Keratinocyte (primary cell): ENCODE measurements at regions not wholly inside any gene's neighbourhood (a gene's known extent, or its start where the extent isn't known, plus 50 kb on each side); places are given as distances from the start of the nearest gene placed in this dataset.

Experiments
- DNase-seq: peaks from one replicate; pipeline ENCODE4 v3.0.0-alpha.2; 2011; ENCODE audit warnings: low read depth, missing footprints, low spot score
- FAIRE-seq: peaks from 2 replicates; lab custom pipeline; 2011; peaks lifted over from hg19 to GRCh38; lab: Jason Lieb, UNC
- H2AFZ ChIP-seq: 2 replicates; pipeline ENCODE4 v1.6.0; 2012; ENCODE audit warnings: low read length, control low read depth, inconsistent platforms; ENCODE audit not compliant: control insufficient read depth
- H3K27ac ChIP-seq: 2 replicates; pipeline ENCODE4 v1.5.1; 2011; ENCODE audit warnings: low read length; ENCODE audit not compliant: control insufficient read depth, insufficient read depth
- H3K27me3 ChIP-seq: 3 replicates; pipeline ENCODE4 v1.6.0; 2011; ENCODE audit warnings: low read length; ENCODE audit not compliant: control insufficient read depth, insufficient read depth; ENCODE audit errors: extremely low read depth
- H3K36me3 ChIP-seq, 2 experiments: 2 replicates in 1 of 2; 3 replicates in 1 of 2; pipeline ENCODE4 v1.5.1; 2011; ENCODE audit warnings: low read length in 2 of 2, mild to moderate bottlenecking in 1 of 2; ENCODE audit not compliant: control insufficient read depth in 2 of 2, insufficient read depth in 2 of 2; ENCODE audit errors: extremely low read depth in 1 of 2
- H3K4me1 ChIP-seq: 3 replicates; pipeline ENCODE4 v1.5.1; 2011; ENCODE audit warnings: low read length; ENCODE audit not compliant: control insufficient read depth, insufficient read depth; ENCODE audit errors: extremely low read depth
- H3K4me2 ChIP-seq: 3 replicates; pipeline ENCODE4 v1.6.0; 2011; ENCODE audit warnings: low read depth, low read length; ENCODE audit not compliant: control insufficient read depth, insufficient read depth; ENCODE audit errors: extremely low read depth
- H3K4me3 ChIP-seq, 3 experiments: fragments of 200-600 bp in 1 of 3; sonication (generic) in 1 of 3; 2 replicates in 2 of 3; 3 replicates in 1 of 3; pipeline ENCODE4 v1.5.1; 2011 to 2016; ENCODE audit warnings: low read length in 3 of 3, mild to moderate bottlenecking in 3 of 3, control low read depth in 2 of 3, inconsistent platforms in 1 of 3, low read depth in 1 of 3, mixed read lengths in 1 of 3, mixed run types in 1 of 3, moderate library complexity in 1 of 3; ENCODE audit not compliant: control insufficient read depth in 2 of 3, insufficient read depth in 2 of 3; ENCODE audit errors: extremely low read depth in 1 of 3
- H3K79me2 ChIP-seq: 2 replicates; pipeline ENCODE4 v1.6.0; 2012; ENCODE audit warnings: low read length; ENCODE audit not compliant: control insufficient read depth, insufficient read depth
- H3K9ac ChIP-seq: 3 replicates; pipeline ENCODE4 v1.6.0; 2011; ENCODE audit warnings: low read length; ENCODE audit not compliant: control insufficient read depth, insufficient read depth; ENCODE audit errors: extremely low read depth
- H3K9me1 ChIP-seq: 3 replicates; pipeline ENCODE4 v1.6.0; 2011; ENCODE audit warnings: low read length; ENCODE audit not compliant: control insufficient read depth, insufficient read depth; ENCODE audit errors: extremely low read depth
- H3K9me3 ChIP-seq: 2 replicates; pipeline ENCODE4 v1.5.1; 2012; ENCODE audit warnings: low read depth, low read length; ENCODE audit not compliant: control insufficient read depth
- H4K20me1 ChIP-seq: 3 replicates; pipeline ENCODE4 v1.6.0; 2011; ENCODE audit warnings: low read length; ENCODE audit not compliant: control insufficient read depth, insufficient read depth; ENCODE audit errors: extremely low read depth
- EZH2 ChIP-seq: IDR thresholded peaks from one replicate; pipeline ENCODE4 v1.6.1; 2012; ENCODE audit warnings: inconsistent platforms, mild to moderate bottlenecking, low read length, moderate library complexity
- dilution Hi-C: fragments of 300-500 bp; cut with MboI; formaldehyde crosslinking; loops from one replicate; pipeline ENCODE4 v1.7.0; 2020; ENCODE audit warnings: low sequenced_read_pairs; ENCODE audit not compliant: extremely low pct_ligation_motif_present
- TF ChIP-seq, protein P1 (sequence below), 3 experiments: IDR thresholded peaks in 1 of 3; conservative IDR thresholded peaks in 1 of 3; optimal IDR thresholded peaks in 1 of 3; 2 replicates in 2 of 3; 3 replicates in 1 of 3; pipeline versions ENCODE3 to v1.5.1; 2011; ENCODE audit warnings: low read length in 3 of 3, mild to moderate bottlenecking in 3 of 3, moderate library complexity in 2 of 3, control low read depth in 1 of 3, inconsistent platforms in 1 of 3; ENCODE audit not compliant: insufficient read depth in 2 of 3; ENCODE audit errors: extremely low read depth in 1 of 3

DNA sequence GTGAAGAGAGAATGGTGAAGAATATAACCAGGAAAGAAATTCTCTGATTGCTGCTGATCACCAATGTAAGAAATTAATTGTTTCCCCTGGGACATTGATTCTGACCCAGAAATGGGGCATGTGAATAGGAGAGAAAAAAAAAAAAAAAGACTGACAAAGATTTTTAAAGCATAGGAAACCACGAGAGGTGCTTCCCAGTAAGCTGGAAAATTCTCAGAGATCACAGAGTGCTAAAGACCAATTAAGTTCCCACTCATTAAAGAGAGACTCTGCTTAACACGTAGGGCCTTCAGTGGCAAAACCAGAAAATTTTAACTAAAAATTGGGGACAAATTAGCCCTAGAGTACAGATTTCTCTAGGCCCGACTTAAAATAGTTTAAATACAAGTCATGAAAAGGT lies 604.4 kb downstream of the ARAP2 start:
- dilution Hi-C loops: no loop called here
- Histone ChIP-seq H2AFZ (no peak overlapping the region), H4K20me1 (no peaks in the 10 kb centered on the region), H3K27ac (no peak overlapping the region), H3K9ac (no peak overlapping the region), H3K9me3 (no peaks in the 10 kb centered on the region), H3K27me3 (no peaks in the 10 kb centered on the region), H3K36me3 (no peaks in the 10 kb centered on the region), H3K4me2 (no peak overlapping the region), H3K9me1 (no peaks in the 10 kb centered on the region), H3K4me3 (no peak overlapping the region), H3K79me2 (no peaks in the 10 kb centered on the region), H3K4me1 (no peaks in the 10 kb centered on the region)
- no peak for TF ChIP-seq EZH2
- TF ChIP-seq, protein P1, sequence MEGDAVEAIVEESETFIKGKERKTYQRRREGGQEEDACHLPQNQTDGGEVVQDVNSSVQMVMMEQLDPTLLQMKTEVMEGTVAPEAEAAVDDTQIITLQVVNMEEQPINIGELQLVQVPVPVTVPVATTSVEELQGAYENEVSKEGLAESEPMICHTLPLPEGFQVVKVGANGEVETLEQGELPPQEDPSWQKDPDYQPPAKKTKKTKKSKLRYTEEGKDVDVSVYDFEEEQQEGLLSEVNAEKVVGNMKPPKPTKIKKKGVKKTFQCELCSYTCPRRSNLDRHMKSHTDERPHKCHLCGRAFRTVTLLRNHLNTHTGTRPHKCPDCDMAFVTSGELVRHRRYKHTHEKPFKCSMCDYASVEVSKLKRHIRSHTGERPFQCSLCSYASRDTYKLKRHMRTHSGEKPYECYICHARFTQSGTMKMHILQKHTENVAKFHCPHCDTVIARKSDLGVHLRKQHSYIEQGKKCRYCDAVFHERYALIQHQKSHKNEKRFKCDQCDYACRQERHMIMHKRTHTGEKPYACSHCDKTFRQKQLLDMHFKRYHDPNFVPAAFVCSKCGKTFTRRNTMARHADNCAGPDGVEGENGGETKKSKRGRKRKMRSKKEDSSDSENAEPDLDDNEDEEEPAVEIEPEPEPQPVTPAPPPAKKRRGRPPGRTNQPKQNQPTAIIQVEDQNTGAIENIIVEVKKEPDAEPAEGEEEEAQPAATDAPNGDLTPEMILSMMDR (optimal IDR thresholded peaks at IDR 0.05 in 1 of 3, IDR thresholded peaks at IDR 0.05 in 1 of 3, conservative IDR thresholded peaks at IDR 0.05 in 1 of 3; ENCODE audit: extremely low read depth in 1 of 3, insufficient read depth in 2 of 3, low read length in 3 of 3): no peak
- no peak for FAIRE-seq
- no peak for DNase-seq

DNA sequence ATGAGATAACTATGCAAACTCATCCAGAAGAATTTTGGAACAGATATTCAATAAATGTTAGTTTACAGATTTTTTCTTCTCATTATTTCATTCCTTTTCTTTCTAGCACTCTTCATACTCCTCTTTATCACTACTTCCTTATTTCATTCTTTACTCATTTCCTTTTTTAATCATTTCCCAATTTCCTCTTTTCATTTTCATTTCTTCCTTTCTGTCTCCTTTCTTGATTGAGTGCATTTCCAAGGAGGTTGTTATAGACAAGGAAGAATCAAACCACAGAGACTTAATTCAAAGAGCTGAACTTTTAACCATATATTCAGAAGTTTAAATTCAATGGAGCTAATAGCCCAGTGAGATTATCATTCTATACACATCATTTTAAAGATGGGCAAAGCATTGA lies 600.7 kb downstream of the ARAP2 start:
- Histone ChIP-seq H2AFZ (no peak overlapping the region), H3K79me2 (no peaks in the 10 kb centered on the region), H3K9me1 (no peaks in the 10 kb centered on the region), H4K20me1 (no peaks in the 10 kb centered on the region), H3K9ac (no peak overlapping the region), H3K4me1 (no peaks in the 10 kb centered on the region), H3K36me3 (no peaks in the 10 kb centered on the region), H3K9me3 (no peaks in the 10 kb centered on the region), H3K27me3 (no peaks in the 10 kb centered on the region), H3K4me3 (no peak overlapping the region), H3K27ac (no peak overlapping the region), H3K4me2 (no peak overlapping the region)
- dilution Hi-C loops: no loop called here
- DNase-seq (no peak), FAIRE-seq (no peak)
- TF ChIP-seq, protein P1 (optimal IDR thresholded peaks at IDR 0.05 in 1 of 3, IDR thresholded peaks at IDR 0.05 in 1 of 3, conservative IDR thresholded peaks at IDR 0.05 in 1 of 3; ENCODE audit: extremely low read depth in 1 of 3, insufficient read depth in 2 of 3, low read length in 3 of 3): no peak
- TF ChIP-seq EZH2: no peak
